HAP-1 (cell line): ENCODE measurements at regions not wholly inside any gene's neighbourhood (a gene's known extent, or its start where the extent isn't known, plus 50 kb on each side); places are given as distances from the start of the nearest gene placed in this dataset.

Source experiments
- DNase-seq, 2 experiments: peaks; one replicate each; pipeline ENCODE4 v3.0.0-alpha.2; 2016 to 2020; ENCODE audit warnings: low spot score in 2 of 2
- H3K27me3 ChIP-seq: fragments of 250-450 bp; sonication (Bioruptor Pico); 2 replicates; pipeline ENCODE4 v1.5.1; 2020; ENCODE audit warnings: low read depth, mild to moderate bottlenecking, moderate library complexity
- H3K36me3 ChIP-seq: fragments of 250-450 bp; sonication (Bioruptor Pico); replicated peaks from 2 replicates; pipeline ENCODE4 v1.5.1; 2020; ENCODE audit warnings: mild to moderate bottlenecking
- H3K4me1 ChIP-seq: fragments of 250-450 bp; sonication (Bioruptor Pico); 2 replicates; pipeline ENCODE4 v1.5.1; 2020; ENCODE audit warnings: mild to moderate bottlenecking
- H3K4me3 ChIP-seq: fragments of 250-450 bp; sonication (Bioruptor Pico); 2 replicates; pipeline ENCODE4 v1.5.1; 2020; ENCODE audit warnings: mild to moderate bottlenecking, moderate library complexity
- H3K9me3 ChIP-seq: fragments of 250-450 bp; sonication (Bioruptor Pico); 2 replicates; pipeline ENCODE4 v1.5.1; 2020; ENCODE audit warnings: mild to moderate bottlenecking, moderate library complexity
- in situ Hi-C: fragments of 300-500 bp; cut with MboI; formaldehyde crosslinking; loops from 3 replicates; pipeline ENCODE4 v1.14.3; 2020; ENCODE audit warnings: low sequenced_read_pairs, inconsistent platforms, mixed read lengths

DNA sequence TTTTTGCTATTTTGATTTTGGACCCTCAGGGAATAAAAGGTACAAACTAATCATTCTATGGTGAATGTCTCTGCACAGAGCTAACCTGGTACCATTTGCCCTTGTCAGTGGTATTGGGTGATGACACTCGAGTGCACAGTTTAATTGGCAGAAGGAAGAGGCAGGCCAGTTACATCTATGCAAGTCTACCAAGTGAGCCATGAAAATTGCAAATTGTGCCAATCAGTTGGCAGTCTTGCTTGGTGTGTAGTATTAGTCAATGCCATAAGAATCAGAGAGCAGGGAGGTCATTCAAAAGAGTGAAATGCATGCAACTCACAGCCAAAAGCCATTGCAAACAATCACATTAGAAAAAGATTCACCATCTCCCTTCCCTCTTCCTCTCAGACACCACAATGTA, 479.6 kb downstream of the ADAMTS20 start:
- no peak for DNase-seq
- no peaks in the 10 kb centered on the region for H3K9me3 ChIP-seq
- in situ Hi-C loops = no loop called here
- H3K27me3 ChIP-seq = no peaks in the 10 kb centered on the region
- H3K4me3 ChIP-seq = no peak overlapping the region
- no peaks in the 10 kb centered on the region for H3K36me3 ChIP-seq
- H3K4me1 ChIP-seq = no peaks in the 10 kb centered on the region

DNA sequence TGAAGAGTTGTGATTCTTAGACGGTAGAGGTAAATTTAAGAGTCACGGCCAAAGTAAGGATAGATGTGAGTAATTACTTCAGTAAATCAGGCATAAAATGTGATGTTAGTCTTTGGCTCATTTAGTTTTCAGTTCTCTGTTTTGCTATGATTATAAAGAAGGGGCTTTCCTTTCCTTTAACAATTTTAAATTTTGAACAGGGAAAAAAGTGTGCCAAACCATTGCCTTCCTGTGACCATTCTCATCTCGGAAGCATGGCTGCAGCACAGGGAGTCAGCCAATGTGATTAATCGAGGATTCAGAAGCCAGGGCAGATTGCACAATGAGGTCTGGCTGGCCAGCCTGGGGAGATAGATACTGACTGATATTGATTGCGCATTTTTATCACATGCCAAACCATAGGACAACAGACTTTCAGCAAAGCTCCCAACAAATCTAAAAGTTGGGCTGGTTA, 480.2 kb upstream of the PRICKLE1 start:
- in situ Hi-C loops = no loop called here
- H3K9me3 ChIP-seq = no peaks in the 10 kb centered on the region
- H3K4me1 ChIP-seq = peaks cover 19% of the 10 kb centered on the region
- H3K4me3 ChIP-seq = no peak overlapping the region
- H3K27me3 ChIP-seq = no peaks in the 10 kb centered on the region
- no peak for DNase-seq
- no peaks in the 10 kb centered on the region for H3K36me3 ChIP-seq

GRCh38 chr12:43066471-43066870, 476.9 kb upstream of the PRICKLE1 start:
- in situ Hi-C loops = no loop called here
- no peaks in the 10 kb centered on the region for H3K9me3 ChIP-seq
- peaks cover 39% of the 10 kb centered on the region for H3K4me1 ChIP-seq
- no peaks in the 10 kb centered on the region for H3K36me3 ChIP-seq
- H3K27me3 ChIP-seq = no peaks in the 10 kb centered on the region
- peak; percentile 36 to 87 for DNase-seq
- no peak overlapping the region for H3K4me3 ChIP-seq

GRCh38 chr12:43063650-43064049, 474.1 kb upstream of the PRICKLE1 start:
- H3K36me3 ChIP-seq = no peaks in the 10 kb centered on the region
- no peaks in the 10 kb centered on the region for H3K27me3 ChIP-seq
- H3K9me3 ChIP-seq = no peaks in the 10 kb centered on the region
- in situ Hi-C loops = no loop called here
- DNase-seq = peak in 1 of 2 experiments; percentile 22
- peaks cover 39% of the 10 kb centered on the region for H3K4me1 ChIP-seq
- H3K4me3 ChIP-seq = no peak overlapping the region

- in situ Hi-C loops = no loop called here
- no peaks in the 10 kb centered on the region for H3K9me3 ChIP-seq
- H3K4me3 ChIP-seq = no peak overlapping the region
- no peaks in the 10 kb centered on the region for H3K27me3 ChIP-seq
- no peaks in the 10 kb centered on the region for H3K36me3 ChIP-seq
- H3K4me1 ChIP-seq = peaks cover 39% of the 10 kb centered on the region
- no peak for DNase-seq
These were observed 472.8 kb upstream of the PRICKLE1 start for GRCh38 chr12:43062201-43062895.

- Histone ChIP-seq H3K4me1 (peaks cover 27% of the 10 kb centered on the region), H3K27me3 (no peaks in the 10 kb centered on the region), H3K4me3 (no peak overlapping the region), H3K9me3 (no peaks in the 10 kb centered on the region), H3K36me3 (no peaks in the 10 kb centered on the region)
- in situ Hi-C loops = no loop called here
- DNase-seq = no peak
These were observed 471.2 kb upstream of the PRICKLE1 start for GRCh38 chr12:43060742-43061141.

GRCh38 chr12:43058616-43059015, 469.1 kb upstream of the PRICKLE1 start:
- H3K9me3 ChIP-seq = no peaks in the 10 kb centered on the region
- no peaks in the 10 kb centered on the region for H3K36me3 ChIP-seq
- no peak overlapping the region for H3K4me3 ChIP-seq
- DNase-seq = no peak
- peaks cover 8% of the 10 kb centered on the region for H3K4me1 ChIP-seq
- in situ Hi-C loops = no loop called here
- H3K27me3 ChIP-seq = no peaks in the 10 kb centered on the region

DNA sequence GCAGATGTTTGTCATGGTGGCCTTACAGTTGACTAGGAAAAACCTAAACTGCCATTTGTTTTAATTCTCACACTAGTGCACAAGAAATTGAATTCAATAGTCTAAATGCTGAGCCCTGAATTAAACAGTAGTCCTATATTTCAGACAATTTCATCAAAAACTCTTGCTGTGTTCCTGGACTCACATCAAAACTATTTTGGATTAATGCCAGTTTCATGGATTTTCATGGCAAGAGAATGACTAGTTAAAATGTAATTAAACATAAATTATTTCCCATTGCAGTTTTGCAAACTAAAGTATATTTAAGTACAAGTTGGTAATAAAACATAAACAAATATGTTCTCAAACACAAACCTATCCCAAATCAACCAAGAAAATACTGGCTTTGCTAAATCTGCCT, 468.0 kb upstream of the PRICKLE1 start:
- no peak for DNase-seq
- Histone ChIP-seq H3K36me3 (no peaks in the 10 kb centered on the region), H3K9me3 (no peaks in the 10 kb centered on the region), H3K27me3 (no peaks in the 10 kb centered on the region), H3K4me3 (no peak overlapping the region), H3K4me1 (peaks cover 4% of the 10 kb centered on the region)
- in situ Hi-C loops = no loop called here

GRCh38 chr12:43054085-43054484, 464.5 kb upstream of the PRICKLE1 start:
- Histone ChIP-seq H3K4me3 (no peak overlapping the region), H3K4me1 (peaks cover 4% of the 10 kb centered on the region), H3K36me3 (no peaks in the 10 kb centered on the region), H3K27me3 (no peaks in the 10 kb centered on the region), H3K9me3 (no peaks in the 10 kb centered on the region)
- no peak for DNase-seq
- in situ Hi-C loops = no loop called here

- Histone ChIP-seq H3K9me3 (no peaks in the 10 kb centered on the region), H3K36me3 (no peaks in the 10 kb centered on the region), H3K4me1 (peaks cover 4% of the 10 kb centered on the region), H3K4me3 (no peak overlapping the region), H3K27me3 (no peaks in the 10 kb centered on the region)
- no peak for DNase-seq
- in situ Hi-C loops = no loop called here
These were observed 462.9 kb upstream of the PRICKLE1 start for GRCh38 chr12:43052441-43052840.

DNA sequence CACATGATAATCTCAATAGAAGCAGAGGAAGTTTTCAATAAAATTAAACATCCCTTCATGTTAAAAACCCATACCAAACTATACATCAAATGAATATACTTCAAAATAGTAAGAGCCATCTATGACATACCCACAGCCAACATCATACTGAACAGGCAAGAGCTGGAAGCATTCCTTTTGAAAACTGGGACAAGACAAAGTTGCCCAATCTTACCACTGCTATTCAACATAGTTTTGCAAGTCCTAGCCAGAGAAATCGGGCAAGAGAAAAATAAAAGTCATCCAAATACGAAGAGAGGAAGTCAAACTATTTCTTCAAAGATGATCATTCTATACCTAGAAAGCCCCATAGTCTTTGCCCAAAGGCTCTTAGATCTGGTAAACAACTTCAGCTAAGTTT, 454.7 kb upstream of the PRICKLE1 start:
- in situ Hi-C loops = no loop called here
- no peak for DNase-seq
- H3K4me3 ChIP-seq = no peak overlapping the region
- H3K4me1 ChIP-seq = no peaks in the 10 kb centered on the region
- H3K9me3 ChIP-seq = no peaks in the 10 kb centered on the region
- no peaks in the 10 kb centered on the region for H3K27me3 ChIP-seq
- no peaks in the 10 kb centered on the region for H3K36me3 ChIP-seq

DNA sequence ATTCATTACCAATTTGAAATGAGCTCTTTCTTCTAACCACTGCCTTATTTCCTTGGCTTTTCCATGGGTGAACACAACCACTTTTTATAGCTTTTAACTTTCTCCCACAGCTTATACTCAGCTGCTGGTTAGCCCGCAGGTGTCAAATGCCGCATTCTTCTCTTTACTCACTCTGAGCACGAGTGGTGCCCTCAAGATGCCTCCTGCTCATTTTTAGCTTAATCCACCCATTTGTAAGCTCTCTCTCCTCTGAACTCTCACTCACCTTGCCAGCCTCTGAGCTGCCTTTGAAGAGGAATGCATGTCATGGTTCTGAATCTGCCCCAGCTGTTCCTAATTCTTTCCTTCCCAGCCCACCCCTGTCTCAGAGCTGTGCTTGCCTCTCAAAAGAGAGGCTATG, 449.4 kb upstream of the PRICKLE1 start:
- no peak for DNase-seq
- in situ Hi-C loops = no loop called here
- Histone ChIP-seq H3K4me1 (no peaks in the 10 kb centered on the region), H3K9me3 (no peaks in the 10 kb centered on the region), H3K36me3 (no peaks in the 10 kb centered on the region), H3K4me3 (no peak overlapping the region), H3K27me3 (no peaks in the 10 kb centered on the region)

DNA sequence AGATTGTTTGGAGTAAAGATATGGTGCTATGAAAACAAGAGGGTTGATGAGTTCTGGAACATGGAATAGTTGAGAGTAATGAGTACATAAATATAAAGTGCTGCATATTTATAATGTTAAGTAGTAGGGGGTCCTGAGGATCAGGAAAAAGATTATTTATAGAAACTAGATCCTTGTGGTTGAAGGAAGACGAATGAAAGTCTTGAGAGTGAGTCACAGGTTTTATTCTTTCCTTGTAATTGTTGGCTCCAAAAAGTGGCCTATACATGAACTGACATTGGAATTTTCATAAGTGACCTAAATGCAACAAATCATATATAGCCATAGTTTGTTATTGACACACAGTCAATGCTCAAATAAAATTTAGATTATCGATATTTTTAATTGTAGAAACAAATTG, 440.4 kb upstream of the PRICKLE1 start:
- no peaks in the 10 kb centered on the region for H3K4me1 ChIP-seq
- DNase-seq = no peak
- no peaks in the 10 kb centered on the region for H3K36me3 ChIP-seq
- H3K9me3 ChIP-seq = no peaks in the 10 kb centered on the region
- H3K4me3 ChIP-seq = no peak overlapping the region
- H3K27me3 ChIP-seq = no peaks in the 10 kb centered on the region
- in situ Hi-C loops = no loop called here

DNA sequence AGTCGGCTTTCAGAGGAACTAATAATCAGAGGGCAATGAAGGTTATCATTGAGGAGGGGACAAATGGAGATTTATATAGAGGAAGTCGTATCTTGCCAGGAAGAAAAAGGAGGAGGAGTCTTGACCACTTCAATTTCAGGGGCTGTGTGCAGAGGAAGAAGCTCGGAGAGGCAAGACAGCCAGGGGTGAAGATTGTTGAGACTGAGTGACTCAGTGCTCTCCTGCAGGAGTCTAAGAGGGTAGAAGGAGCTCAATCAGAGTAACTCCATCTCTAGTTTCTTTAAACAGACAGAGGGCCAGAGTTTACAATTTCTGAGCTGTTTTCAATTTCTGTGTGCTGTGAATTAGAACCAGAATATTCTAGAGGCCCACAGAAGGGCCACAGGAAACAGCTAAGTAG, 439.3 kb upstream of the PRICKLE1 start:
- H3K36me3 ChIP-seq = no peaks in the 10 kb centered on the region
- H3K4me1 ChIP-seq = no peaks in the 10 kb centered on the region
- H3K9me3 ChIP-seq = no peaks in the 10 kb centered on the region
- in situ Hi-C loops = no loop called here
- H3K4me3 ChIP-seq = no peak overlapping the region
- DNase-seq = no peak
- no peaks in the 10 kb centered on the region for H3K27me3 ChIP-seq

DNA sequence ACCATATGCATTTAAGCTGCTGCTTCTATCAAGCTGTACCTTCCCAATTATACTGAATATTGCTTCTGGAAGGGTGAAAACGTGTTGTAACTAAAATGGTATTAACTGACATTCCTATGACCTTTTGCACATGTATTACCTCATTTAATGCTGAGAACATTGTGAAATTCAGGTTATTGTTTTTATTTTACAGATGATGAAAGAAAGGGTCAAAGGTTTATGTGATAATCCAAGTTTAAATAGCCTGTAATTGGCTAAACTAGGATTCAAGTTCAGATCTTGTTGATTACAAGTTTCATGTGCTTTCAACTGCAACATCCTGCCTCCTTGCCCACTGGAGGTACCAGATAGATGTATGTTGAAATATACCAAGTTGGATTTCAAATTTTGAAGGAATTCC, 433.3 kb upstream of the PRICKLE1 start:
- Histone ChIP-seq H3K4me3 (no peak overlapping the region), H3K27me3 (no peaks in the 10 kb centered on the region), H3K4me1 (0 out of 2 replicates have a peak, but pooled peaks cover 2% of the 10 kb centered on the region), H3K36me3 (no peaks in the 10 kb centered on the region), H3K9me3 (no peaks in the 10 kb centered on the region)
- no peak for DNase-seq
- in situ Hi-C loops = no loop called here
